Activated CD4-positive, alpha-beta T cell treated with anti-CD3 and anti-CD28 coated beads for 36 hours (primary cell): ENCODE measurements at regions not wholly inside any gene's neighbourhood (a gene's known extent, or its start where the extent isn't known, plus 50 kb on each side); places are given as distances from the start of the nearest gene placed in this dataset.
"Not testable (repeated sequence)": the region's sequence is repeated elsewhere in the genome, so short reads cannot be mapped to it uniquely, and the experiment has no call there.

Experiments
- ATAC-seq: fragments of 200-7000 bp; cut with Tn5 transposase; one replicate; pipeline ENCODE4 v1.10.0; 2021; ENCODE audit warnings: mild to moderate bottlenecking, moderate library complexity
- CTCF ChIA-PET: fragments of 350-600 bp; sonication (Branson Sonifier 250); formaldehyde crosslinking; loops from one replicate; lab custom pipeline; 2021; ENCODE audit warnings: antibody characterized with exemption; lab: Charles Lee
- POLR2A ChIA-PET: fragments of 350-600 bp; sonication (Branson Sonifier 250); formaldehyde crosslinking; loops from one replicate; lab custom pipeline; 2021; ENCODE audit warnings: antibody characterized with exemption, inconsistent platforms; lab: Charles Lee
- DNase-seq: peaks from one replicate; pipeline ENCODE4 v3.0.0-alpha.2; 2020
- H3K27ac Mint-ChIP-seq: one replicate; pipeline ENCODE4 v1.8.0; 2021; ENCODE audit warnings: mixed read lengths
- H3K27me3 Mint-ChIP-seq: one replicate; pipeline ENCODE4 v1.8.0; 2021; ENCODE audit warnings: mixed read lengths
- H3K36me3 Mint-ChIP-seq: one replicate; pipeline ENCODE4 v1.8.0; 2021; ENCODE audit warnings: low read depth, mixed read lengths
- H3K4me1 Mint-ChIP-seq: one replicate; pipeline ENCODE4 v1.8.0; 2021; ENCODE audit warnings: mixed read lengths
- H3K4me3 Mint-ChIP-seq: one replicate; pipeline ENCODE4 v1.8.0; 2021; ENCODE audit warnings: mild to moderate bottlenecking, moderate library complexity, mixed read lengths
- H3K9me3 Mint-ChIP-seq: one replicate; pipeline ENCODE4 v1.8.0; 2021; ENCODE audit warnings: low read depth, mixed read lengths
- intact Hi-C, 2 experiments: fragments of 100-400 bp; cut with DNase I in 1 of 2; cut with micrococcal nuclease in 1 of 2; formaldehyde crosslinking; loops; one replicate each; pipeline versions ENCODE4 v1.14.2 to v1.15.1; 2022 to 2024; cut with DNase I, micrococcal nuclease

- intact Hi-C loops = no loop called here
- DNase-seq (no peak), ATAC-seq (no peak)
- Mint-ChIP-seq H3K4me1 (no peaks in the 10 kb centered on the region), H3K27ac (no peak overlapping the region), H3K4me3 (no peak overlapping the region), H3K27me3 (peaks cover 3% of the 10 kb centered on the region), H3K36me3 (no peaks in the 10 kb centered on the region), H3K9me3 (no peaks in the 10 kb centered on the region)
- CTCF ChIA-PET = no interaction called here
- POLR2A ChIA-PET = no interaction called here
Observed at GRCh38 chr9:81037889-81038288, 651.5 kb downstream of the TLE1 start.

GRCh38 chr9:81035601-81036000 lies 653.7 kb downstream of the TLE1 start:
- intact Hi-C loops = no loop called here
- Mint-ChIP-seq H3K9me3 (no peaks in the 10 kb centered on the region), H3K4me3 (no peak overlapping the region), H3K36me3 (no peaks in the 10 kb centered on the region), H3K27me3 (peaks cover 3% of the 10 kb centered on the region), H3K27ac (no peak overlapping the region), H3K4me1 (no peaks in the 10 kb centered on the region)
- CTCF ChIA-PET = interaction anchor here (0.8 kb wide), 1 partner anchor 79 kb away, joined by 3 read pairs; no protein-coding TSS in a partner anchor
- DNase-seq (no peak), ATAC-seq (no peak)
- POLR2A ChIA-PET = no interaction called here

GRCh38 chr9:81035171-81035570 lies 654.2 kb downstream of the TLE1 start:
- ATAC-seq = no peak
- no peak overlapping the region for H3K4me3 Mint-ChIP-seq
- peaks cover 3% of the 10 kb centered on the region for H3K27me3 Mint-ChIP-seq
- no peaks in the 10 kb centered on the region for H3K36me3 Mint-ChIP-seq
- no peak for DNase-seq
- H3K9me3 Mint-ChIP-seq = no peaks in the 10 kb centered on the region
- H3K27ac Mint-ChIP-seq = no peak overlapping the region
- CTCF ChIA-PET = interaction anchor here (0.8 kb wide), 1 partner anchor 79 kb away, joined by 3 read pairs; no protein-coding TSS in a partner anchor
- no peaks in the 10 kb centered on the region for H3K4me1 Mint-ChIP-seq
- POLR2A ChIA-PET = no interaction called here
- intact Hi-C loops = no loop called here

GRCh38 chr9:81032831-81033230 lies 656.5 kb downstream of the TLE1 start:
- no peaks in the 10 kb centered on the region for H3K9me3 Mint-ChIP-seq
- H3K27ac Mint-ChIP-seq = no peak overlapping the region
- ATAC-seq (no peak), DNase-seq (no peak)
- ChIA-PET POLR2A (no interaction called here), CTCF (interaction anchor here (0.6 kb wide), 1 partner anchor 412 kb away, joined by 3 read pairs; no protein-coding TSS in a partner anchor)
- no peak overlapping the region for H3K4me3 Mint-ChIP-seq
- intact Hi-C loops = no loop called here
- no peaks in the 10 kb centered on the region for H3K36me3 Mint-ChIP-seq
- no peaks in the 10 kb centered on the region for H3K4me1 Mint-ChIP-seq
- H3K27me3 Mint-ChIP-seq = peaks cover 3% of the 10 kb centered on the region

- H3K4me3 Mint-ChIP-seq = no peak overlapping the region
- no peaks in the 10 kb centered on the region for H3K4me1 Mint-ChIP-seq
- peaks cover 3% of the 10 kb centered on the region for H3K27me3 Mint-ChIP-seq
- H3K36me3 Mint-ChIP-seq = no peaks in the 10 kb centered on the region
- POLR2A ChIA-PET = no interaction called here
- DNase-seq (no peak), ATAC-seq (peak; percentile 42)
- H3K27ac Mint-ChIP-seq = no peak overlapping the region
- H3K9me3 Mint-ChIP-seq = no peaks in the 10 kb centered on the region
- intact Hi-C loops = no loop called here
- CTCF ChIA-PET = no interaction called here
Observed at GRCh38 chr9:81032030-81032572, 657.2 kb downstream of the TLE1 start.

GRCh38 chr9:81031422-81032029 lies 657.8 kb downstream of the TLE1 start:
- Mint-ChIP-seq H3K9me3 (no peaks in the 10 kb centered on the region), H3K4me3 (no peak overlapping the region), H3K4me1 (no peaks in the 10 kb centered on the region), H3K27ac (no peak overlapping the region), H3K36me3 (no peaks in the 10 kb centered on the region), H3K27me3 (peaks cover 3% of the 10 kb centered on the region)
- DNase-seq = no peak
- ATAC-seq = no peak
- ChIA-PET POLR2A (no interaction called here), CTCF (no interaction called here)
- intact Hi-C loops = no loop called here

GRCh38 chr9:81030027-81030426 lies 659.3 kb downstream of the TLE1 start:
- no peak for ATAC-seq
- no peaks in the 10 kb centered on the region for H3K36me3 Mint-ChIP-seq
- CTCF ChIA-PET = no interaction called here

GRCh38 chr9:81028504-81028903 lies 660.8 kb downstream of the TLE1 start:
- no peaks in the 10 kb centered on the region for H3K4me1 Mint-ChIP-seq
- no peak overlapping the region for H3K27ac Mint-ChIP-seq
- no peaks in the 10 kb centered on the region for H3K36me3 Mint-ChIP-seq
- no peaks in the 10 kb centered on the region for H3K9me3 Mint-ChIP-seq
- no peak for ATAC-seq
- no peak overlapping the region for H3K4me3 Mint-ChIP-seq
- CTCF ChIA-PET = no interaction called here
- POLR2A ChIA-PET = no interaction called here
- no peaks in the 10 kb centered on the region for H3K27me3 Mint-ChIP-seq
- intact Hi-C loops = no loop called here
- DNase-seq = no peak

More at GRCh38 chr9:81030027-81030426, 659.3 kb downstream of the TLE1 start:
- Mint-ChIP-seq H3K9me3 (no peaks in the 10 kb centered on the region), H3K27me3 (no peaks in the 10 kb centered on the region), H3K4me3 (no peak overlapping the region), H3K4me1 (no peaks in the 10 kb centered on the region), H3K27ac (no peak overlapping the region)
- no peak for DNase-seq
- intact Hi-C loops = no loop called here
- POLR2A ChIA-PET = no interaction called here

- DNase-seq (no peak), ATAC-seq (no peak)
- Mint-ChIP-seq H3K4me1 (no peaks in the 10 kb centered on the region), H3K36me3 (no peaks in the 10 kb centered on the region), H3K4me3 (no peak overlapping the region), H3K27me3 (no peaks in the 10 kb centered on the region), H3K9me3 (no peaks in the 10 kb centered on the region), H3K27ac (no peak overlapping the region)
- CTCF ChIA-PET = interaction anchor here (0.6 kb wide), 1 partner anchor 68 kb away, joined by 3 read pairs; no protein-coding TSS in a partner anchor
- POLR2A ChIA-PET = no interaction called here
- intact Hi-C loops = no loop called here
Observed at GRCh38 chr9:81022177-81022576, 667.2 kb downstream of the TLE1 start.

GRCh38 chr9:81014945-81015344 lies 674.4 kb downstream of the TLE1 start:
- H3K27me3 Mint-ChIP-seq = peaks cover 13% of the 10 kb centered on the region
- DNase-seq, H3K27ac Mint-ChIP-seq, H3K4me3 Mint-ChIP-seq, H3K4me1 Mint-ChIP-seq, ATAC-seq, H3K36me3 Mint-ChIP-seq, POLR2A ChIA-PET, H3K9me3 Mint-ChIP-seq, CTCF ChIA-PET, intact Hi-C loops: not testable (repeated sequence)

GRCh38 chr9:81013191-81013590 lies 676.2 kb downstream of the TLE1 start:
- intact Hi-C loops, H3K4me3 Mint-ChIP-seq, H3K27ac Mint-ChIP-seq, DNase-seq, POLR2A ChIA-PET, ATAC-seq, CTCF ChIA-PET, H3K36me3 Mint-ChIP-seq, H3K9me3 Mint-ChIP-seq, H3K4me1 Mint-ChIP-seq: not testable (repeated sequence)
- H3K27me3 Mint-ChIP-seq = peaks cover 13% of the 10 kb centered on the region

GRCh38 chr9:81002906-81003305 lies 686.4 kb downstream of the TLE1 start:
- ChIA-PET POLR2A (no interaction called here), CTCF (no interaction called here)
- DNase-seq (no peak), ATAC-seq (no peak)
- intact Hi-C loops = no loop called here
- Mint-ChIP-seq H3K9me3 (peaks cover 3% of the 10 kb centered on the region), H3K27ac (no peak overlapping the region), H3K36me3 (no peaks in the 10 kb centered on the region), H3K4me1 (peaks cover 5% of the 10 kb centered on the region), H3K4me3 (no peak overlapping the region), H3K27me3 (peaks cover 9% of the 10 kb centered on the region)
